ENCODE measurements at regions not wholly inside any gene's neighbourhood (a gene's known extent, or its start where the extent isn't known, plus 50 kb on each side); places are given as distances from the start of the nearest gene placed in this dataset.

GRCh38 chr5:163608621-163609020 lies 103.2 kb downstream of the MAT2B start:
- TF ChIP-seq, protein P1, sequence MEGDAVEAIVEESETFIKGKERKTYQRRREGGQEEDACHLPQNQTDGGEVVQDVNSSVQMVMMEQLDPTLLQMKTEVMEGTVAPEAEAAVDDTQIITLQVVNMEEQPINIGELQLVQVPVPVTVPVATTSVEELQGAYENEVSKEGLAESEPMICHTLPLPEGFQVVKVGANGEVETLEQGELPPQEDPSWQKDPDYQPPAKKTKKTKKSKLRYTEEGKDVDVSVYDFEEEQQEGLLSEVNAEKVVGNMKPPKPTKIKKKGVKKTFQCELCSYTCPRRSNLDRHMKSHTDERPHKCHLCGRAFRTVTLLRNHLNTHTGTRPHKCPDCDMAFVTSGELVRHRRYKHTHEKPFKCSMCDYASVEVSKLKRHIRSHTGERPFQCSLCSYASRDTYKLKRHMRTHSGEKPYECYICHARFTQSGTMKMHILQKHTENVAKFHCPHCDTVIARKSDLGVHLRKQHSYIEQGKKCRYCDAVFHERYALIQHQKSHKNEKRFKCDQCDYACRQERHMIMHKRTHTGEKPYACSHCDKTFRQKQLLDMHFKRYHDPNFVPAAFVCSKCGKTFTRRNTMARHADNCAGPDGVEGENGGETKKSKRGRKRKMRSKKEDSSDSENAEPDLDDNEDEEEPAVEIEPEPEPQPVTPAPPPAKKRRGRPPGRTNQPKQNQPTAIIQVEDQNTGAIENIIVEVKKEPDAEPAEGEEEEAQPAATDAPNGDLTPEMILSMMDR (IDR thresholded peaks at IDR 0.05; ENCODE audit: low read depth, low read length): no peak
- DNase-seq (ENCODE audit: extremely low read depth, low read depth): no peak

DNA sequence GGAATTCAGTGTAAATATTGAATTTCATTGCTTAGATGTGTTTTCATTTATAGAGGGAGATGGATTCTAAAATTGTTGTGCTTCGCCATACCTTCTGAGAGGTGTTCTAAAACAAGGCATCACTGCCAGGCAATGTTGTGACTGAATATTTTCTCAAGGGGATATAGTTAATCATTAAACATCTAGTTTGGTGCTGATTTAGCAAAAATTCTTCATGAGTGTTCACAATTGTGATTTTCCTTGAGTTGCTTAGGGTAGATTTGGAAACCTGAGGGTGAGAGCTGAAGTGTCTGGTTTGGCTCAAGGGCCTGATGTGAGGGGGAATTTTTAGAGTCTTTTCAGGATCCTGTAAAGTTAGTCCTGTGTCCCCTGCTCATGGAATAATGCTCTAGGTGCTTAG lies 104.5 kb downstream of the MAT2B start:
- DNase-seq (ENCODE audit: extremely low read depth, low read depth): no peak
- TF ChIP-seq, protein P1 (IDR thresholded peaks at IDR 0.05; ENCODE audit: low read depth, low read length): no peak

DNA sequence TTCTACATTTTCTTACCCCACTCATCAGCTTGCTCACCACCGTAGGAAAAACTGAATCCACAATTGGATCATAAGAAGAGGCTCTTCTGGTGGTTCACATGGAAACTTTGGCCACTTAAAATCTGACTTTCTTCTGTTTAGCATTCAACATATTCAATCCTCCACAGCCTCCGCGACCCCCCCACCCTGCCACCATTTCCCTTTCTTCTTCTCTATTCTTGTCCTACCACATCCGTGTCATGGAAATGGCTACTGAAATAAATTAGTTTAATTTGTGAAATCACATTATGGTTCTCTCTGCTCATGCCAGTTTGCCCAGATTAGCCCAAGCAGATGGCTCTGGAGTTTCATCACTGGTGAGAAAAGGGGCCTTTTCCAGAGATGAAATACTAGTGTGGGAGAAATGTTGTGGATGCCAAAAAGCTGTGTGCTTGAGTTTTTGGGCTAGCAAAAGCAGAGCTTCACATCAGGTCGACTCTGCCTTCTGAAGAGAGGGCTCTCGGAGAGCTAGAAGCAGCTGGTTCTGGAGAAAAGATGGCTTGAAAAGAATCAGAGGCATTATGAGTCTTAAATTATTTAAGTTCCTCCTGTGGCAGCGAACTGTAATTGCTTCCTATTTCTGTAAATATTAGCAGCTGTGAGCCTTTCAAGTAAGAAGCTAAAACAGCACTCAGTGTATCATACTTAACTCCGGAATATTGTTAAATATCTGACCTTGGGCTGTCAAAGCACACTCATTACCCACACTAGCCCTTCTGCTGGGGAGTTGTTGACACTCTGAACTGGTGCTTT lies 107.1 kb downstream of the MAT2B start:
- TF ChIP-seq, protein P1 (IDR thresholded peaks at IDR 0.05; ENCODE audit: low read depth, low read length): no peak
- DNase-seq (ENCODE audit: extremely low read depth, low read depth): no peak

GRCh38 chr5:163613150-163613442 lies 107.7 kb downstream of the MAT2B start:
- TF ChIP-seq, protein P1 (IDR thresholded peaks at IDR 0.05; ENCODE audit: low read depth, low read length): no peak
- DNase-seq (ENCODE audit: extremely low read depth, low read depth): no peak

DNA sequence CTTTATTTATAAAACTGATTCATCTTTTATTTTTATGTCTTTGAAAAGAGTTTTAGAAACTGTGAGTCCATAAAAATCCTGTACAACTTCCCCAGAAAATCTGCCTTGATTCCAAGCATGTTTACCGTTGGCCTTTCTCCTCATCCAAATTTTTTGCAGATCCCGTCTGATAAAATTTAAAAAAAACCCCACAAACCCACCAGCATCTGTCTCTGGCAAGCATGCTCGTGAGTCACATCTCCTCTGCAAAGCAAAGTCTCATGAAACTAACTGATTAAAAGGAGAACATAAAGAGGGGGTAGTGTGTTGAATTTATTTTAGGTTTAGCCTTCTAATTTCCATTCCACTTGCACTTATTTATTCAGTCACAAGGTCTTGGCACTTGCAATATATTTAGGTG lies 109.4 kb downstream of the MAT2B start:
- TF ChIP-seq, protein P1 (IDR thresholded peaks at IDR 0.05; ENCODE audit: low read depth, low read length): no peak
- DNase-seq (ENCODE audit: extremely low read depth, low read depth): no peak

- no peak for DNase-seq (ENCODE audit: extremely low read depth, low read depth)
- TF ChIP-seq, protein P1 (IDR thresholded peaks at IDR 0.05; ENCODE audit: low read depth, low read length): no peak
Measured at GRCh38 chr5:163619273-163619934, 114.0 kb downstream of the MAT2B start.

GRCh38 chr5:163619951-163620350 lies 114.5 kb downstream of the MAT2B start:
- TF ChIP-seq, protein P1 (IDR thresholded peaks at IDR 0.05; ENCODE audit: low read depth, low read length): no peak
- DNase-seq (ENCODE audit: extremely low read depth, low read depth): no peak
